NCI-H146 treated with DMSO at 0.1 percent for 48 hours (cell line): ENCODE measurements at regions not wholly inside any gene's neighbourhood (a gene's known extent, or its start where the extent isn't known, plus 50 kb on each side); places are given as distances from the start of the nearest gene placed in this dataset.

Experiments
- DNase-seq: peaks from one replicate; lab custom pipeline; 2025; ENCODE audit not compliant: unreplicated experiment; lab: John Stamatoyannopoulos, UW

DNA sequence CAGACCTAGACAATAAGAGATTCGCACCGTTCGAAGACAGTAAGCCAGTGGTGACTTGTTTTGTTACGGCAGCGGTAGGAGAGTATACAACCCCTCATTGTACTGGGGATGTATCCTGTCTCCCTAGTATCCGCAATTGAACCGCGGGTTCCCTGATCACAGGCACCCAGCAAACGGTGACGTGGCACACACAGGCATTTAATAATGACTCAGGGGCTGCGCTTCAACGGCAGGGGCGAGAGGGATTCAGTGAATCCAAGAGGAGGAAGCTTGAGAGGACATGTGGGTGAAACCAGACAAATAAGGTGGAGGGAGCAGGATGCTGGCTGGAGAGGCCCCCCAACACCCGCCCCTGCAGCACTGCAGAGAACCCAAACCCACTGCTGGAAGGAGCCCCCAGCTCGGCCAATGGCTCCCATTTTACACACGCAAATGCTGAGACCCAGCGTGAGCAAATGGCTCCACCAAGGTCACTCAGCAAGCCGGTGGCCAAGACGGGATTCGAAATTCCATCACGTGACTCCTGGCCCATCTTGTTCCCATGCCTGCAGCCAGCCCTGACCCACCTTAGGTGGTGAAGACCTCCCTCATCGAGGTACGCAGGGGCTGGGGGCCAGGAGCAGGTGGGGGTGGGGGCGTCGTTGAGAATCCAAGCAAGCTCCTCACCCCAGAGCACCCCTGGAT lies 149.9 kb downstream of the SYF2 start:
- no peak for DNase-seq

DNA sequence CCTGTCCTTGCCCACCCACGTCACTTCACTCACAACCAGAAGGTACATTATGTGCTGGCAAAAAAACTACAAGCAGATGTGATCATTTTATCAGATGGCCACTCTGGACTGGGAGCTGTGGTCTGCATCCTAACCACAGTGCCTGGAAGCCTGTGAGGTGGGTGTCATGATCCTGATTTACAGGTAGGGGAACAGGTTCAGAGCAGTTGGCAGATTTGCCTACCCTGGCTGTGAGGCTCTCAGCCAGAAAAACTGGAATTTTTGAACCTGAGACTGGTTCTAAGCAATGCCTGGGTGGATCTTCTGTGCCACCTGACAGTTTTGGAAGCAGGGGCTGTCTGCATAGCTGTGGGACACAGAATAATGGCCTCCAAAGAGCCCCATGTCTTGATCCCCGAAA lies 150.8 kb downstream of the SYF2 start:
- no peak for DNase-seq

DNA sequence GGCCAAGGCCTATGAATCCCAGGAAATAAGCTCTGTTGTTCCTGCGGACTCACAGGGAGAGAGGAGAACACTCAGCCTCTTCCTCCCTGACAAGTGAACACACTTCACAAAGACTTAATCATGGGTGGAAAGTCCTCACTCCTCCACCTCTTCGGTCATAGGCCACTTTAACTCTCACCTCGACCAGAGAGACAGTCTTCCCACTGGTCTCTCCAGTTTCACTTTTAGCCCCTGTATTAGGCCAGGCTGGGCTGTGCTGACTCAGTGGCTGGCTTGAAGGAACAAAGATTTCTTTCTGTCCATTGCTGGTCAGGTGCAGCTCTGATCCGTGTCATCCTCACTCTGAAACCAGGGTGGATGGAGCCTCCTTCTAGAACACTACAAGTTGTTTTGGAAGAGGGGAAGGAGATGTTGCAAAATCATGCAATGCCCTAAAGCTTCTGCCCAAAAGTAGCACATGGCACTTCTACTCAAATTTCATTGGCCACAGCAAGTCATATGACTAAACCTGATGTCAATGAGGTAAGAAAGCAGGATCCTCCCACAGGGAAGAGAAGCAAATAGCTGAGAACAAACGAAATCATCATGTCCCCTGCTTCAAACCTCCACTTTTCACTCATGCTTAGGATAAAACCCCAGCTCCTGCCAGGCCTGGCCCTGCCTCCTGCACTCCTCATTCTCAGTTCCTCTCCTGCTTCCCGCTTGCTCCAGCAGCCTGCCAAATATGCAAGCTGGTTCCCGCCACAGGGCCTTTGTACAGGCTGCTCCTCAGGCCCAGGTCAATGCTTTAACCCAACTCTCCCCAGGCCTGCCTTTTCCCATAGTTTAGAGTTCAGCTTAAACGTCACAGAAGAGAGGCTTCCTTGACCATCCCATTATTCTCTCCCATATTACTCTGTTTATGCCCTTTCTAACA lies 150.5 kb upstream of the RUNX3 start:
- DNase-seq: no peak

DNA sequence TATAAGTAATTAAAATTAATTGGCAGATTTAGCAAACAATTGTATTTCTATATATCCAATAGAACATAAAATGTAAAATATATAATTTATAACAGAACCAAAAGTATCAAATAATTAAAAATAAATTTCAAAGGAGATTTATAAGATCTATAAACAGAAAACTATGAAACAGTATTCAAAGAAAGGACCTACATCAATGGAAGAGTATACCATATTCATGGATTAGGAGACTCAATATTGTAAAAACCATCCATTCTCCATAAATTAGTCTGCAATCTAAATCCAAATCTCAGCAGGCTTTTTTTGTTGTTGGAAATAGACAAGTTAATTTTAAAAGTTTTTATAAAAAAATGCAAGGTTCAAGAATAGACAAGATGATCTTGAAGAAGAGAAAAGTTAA lies 149.0 kb upstream of the RUNX3 start:
- no peak for DNase-seq

DNA sequence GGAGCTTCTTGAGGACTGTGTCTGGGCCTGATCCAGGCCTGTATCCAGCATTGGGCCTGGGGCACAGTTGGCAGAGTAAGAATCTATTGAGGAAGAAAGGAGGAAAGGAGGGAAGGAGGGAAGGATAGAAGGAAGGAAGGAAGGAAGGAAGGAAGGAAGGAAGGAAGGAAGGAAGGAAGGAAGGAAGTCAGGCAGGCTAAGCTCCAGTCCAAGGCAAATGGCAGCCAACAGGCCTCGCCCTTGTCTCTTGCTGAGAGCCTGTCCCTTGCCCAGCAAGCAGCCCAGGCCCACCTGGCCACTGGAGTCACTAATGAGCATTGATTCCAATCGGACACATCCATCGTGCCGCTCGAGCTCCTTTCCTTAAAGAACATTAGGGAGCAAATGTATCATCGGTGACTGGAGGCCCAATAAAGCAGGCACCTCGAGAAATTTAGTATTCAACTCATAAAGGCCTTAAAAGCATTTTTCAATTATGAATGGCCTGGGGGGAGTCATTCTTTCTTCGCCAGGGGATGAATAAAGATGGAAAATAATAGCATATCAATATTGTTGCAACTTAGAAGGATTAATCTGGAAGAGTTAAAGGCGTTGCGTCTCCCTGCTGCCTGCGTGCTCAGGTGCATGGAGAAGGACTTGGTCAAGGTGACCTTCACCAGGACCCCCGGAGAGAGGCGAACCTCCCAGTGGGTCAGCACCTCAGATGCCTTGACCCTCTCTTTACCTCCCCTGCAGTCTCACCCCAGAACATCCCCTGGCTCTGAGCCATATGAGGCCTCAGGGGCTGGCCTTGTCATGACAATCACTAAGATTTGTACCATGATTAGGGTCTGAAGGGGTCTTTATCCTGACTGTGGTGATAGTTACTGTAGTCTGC lies 144.5 kb upstream of the RUNX3 start:
- DNase-seq: no peak

DNA sequence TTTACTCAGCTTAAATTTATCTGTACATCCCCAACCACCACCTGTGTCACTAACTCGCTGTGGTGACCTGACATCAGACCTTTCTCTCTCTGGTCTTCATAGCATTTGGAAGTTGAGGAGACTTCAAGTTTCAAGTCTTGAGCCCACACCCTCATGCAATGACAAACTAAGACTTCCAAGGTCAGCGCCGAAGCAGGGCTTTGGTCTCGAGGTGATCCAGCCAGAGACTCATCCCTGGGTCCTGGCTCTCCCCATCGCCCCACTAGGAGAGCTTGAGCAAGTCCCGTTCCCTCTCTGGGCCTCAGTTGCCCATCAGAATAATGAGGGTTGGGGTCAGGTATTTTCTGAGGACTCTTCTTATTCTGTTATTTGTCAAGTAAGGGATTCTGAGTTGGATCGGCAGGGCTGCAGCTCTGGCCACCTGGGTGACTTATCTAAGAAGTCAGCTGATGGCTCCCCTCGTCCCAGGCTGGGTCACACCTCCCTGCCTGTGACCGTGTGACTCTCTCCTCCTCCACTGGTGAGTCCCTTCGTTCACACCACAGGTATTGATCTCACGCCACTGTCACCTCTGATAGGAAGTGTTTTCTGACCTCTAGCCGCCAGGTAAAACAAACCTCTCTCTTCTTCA lies 143.7 kb upstream of the RUNX3 start:
- DNase-seq: no peak

DNA sequence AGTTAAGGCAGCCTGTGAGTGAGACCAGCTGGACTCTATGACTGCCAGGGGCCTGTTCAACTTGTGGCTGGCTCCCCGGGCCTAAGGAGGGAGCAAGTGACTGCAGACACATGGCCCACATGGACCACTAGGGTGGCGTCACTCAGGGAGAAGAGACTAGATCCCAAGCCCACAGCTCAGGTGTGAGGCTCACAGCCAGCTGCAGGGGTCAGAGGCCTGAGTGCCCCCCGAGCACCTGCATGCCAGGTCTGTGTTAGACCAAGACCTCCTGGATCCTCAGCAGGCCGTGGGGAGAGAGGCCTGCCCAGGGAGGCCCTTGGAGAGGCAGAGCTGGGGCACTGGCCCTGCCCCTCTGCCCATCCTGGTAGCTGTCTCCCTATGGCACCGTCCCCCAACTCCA lies 142.4 kb upstream of the RUNX3 start:
- DNase-seq: no peak

DNA sequence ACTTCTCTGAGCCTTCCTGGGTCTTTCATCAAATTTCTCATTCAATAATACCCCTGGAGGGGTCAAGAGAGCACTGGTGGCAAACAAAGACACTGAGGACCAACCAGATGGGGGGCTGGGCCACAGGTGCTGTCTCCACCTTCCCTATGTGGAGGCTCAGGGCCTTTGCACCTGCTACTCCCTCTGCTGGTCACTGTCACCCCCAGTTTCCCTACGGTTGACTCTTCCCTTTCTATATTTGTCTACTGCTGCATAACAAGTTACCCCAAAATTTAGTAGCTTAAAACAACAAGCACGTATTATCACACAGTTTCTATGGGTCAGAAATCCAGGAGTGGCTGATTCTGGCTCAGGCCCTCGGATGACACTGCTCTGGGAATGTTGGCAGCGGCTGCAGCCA lies 138.8 kb upstream of the RUNX3 start:
- no peak for DNase-seq

DNA sequence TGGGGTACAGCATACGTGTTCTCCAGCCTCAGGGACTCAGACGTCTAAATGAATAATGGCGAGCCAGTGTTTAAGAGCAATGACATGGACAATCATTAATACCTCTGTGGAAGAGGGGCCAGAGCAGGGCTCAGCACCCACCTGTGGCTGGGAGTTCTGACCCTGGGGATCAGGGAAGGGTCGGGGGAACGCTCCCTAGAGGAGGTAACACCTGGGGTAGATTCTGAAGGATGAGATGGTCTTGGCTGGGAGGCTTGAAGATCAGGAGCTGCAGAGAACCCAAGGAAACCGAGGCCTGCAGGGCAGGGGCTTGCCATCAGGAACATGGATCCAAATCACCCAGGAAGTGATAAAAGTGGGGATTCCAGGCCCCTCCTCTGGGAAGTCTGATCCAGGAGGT lies 138.2 kb upstream of the RUNX3 start:
- DNase-seq: no peak

DNA sequence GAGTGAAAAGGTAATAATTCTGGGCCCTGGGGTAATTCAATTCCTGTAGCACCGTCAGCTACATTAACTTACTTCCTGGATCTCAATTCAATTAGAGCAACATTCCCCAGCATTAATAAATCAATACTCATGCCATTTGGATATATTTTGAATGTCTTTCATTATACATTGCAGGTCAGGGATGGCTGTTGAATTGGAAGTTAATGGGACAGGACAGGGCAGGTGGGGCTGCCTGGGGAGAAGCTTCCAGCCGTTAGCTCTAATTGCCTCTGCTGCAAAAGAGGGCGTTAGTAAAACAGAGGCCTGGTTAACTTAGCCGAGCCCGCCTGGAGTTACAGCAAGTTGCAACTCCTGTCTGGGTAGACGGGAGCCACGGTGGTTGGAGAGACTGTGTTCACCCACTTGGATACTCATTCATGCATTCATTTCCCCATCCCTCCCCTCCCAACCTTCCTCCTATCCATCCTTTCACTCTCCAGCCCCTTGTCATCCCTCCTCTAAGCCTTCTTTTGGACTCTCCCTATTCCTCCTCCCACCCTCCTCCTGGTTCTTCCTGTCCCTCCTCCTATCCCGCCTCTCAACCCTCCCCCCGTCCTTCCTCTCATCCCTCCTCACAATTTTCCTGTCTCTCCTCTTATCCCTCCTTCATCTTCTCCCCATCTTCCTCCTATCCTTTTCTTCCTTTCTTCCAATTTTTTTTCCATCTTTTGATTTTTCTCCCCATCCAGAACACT lies 137.6 kb upstream of the RUNX3 start:
- peak; percentile 67 for DNase-seq

DNA sequence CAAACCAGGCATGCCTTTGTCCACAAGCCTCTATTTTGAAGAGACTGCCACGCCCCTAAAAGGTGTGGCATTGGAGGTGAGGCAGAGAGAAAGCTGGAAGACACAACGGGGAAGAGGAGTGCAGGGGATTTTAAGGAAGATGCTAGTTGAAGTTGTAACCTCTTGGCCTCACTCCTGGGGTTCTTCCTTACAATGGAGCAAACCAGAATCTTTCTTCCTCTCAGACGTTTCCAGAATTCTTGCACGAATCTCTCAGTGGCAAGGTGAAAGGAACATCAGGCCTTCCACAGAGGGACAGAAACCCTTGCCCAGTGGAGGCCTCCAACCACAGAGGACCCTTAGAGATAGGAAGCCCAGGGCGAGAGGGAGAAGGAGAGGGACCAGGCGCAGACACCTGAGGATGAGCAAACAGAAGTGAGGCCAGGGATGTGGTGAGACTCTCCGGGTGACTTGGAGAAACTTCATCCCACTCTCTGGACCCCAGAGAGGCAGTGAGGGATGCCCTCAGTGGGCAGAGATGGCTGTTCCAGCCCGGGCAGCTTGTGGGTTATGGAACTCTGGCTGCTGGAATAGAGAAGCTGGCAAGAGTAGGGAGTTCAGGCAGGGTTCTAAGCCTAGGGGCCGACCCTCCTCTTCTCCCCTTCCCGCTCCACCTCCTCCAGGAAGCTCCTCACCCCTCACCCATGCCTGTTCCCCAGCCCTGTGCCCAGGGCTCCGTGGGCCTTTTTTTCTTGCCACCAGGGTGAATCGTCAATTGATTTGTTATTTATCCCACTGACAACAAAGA lies 136.8 kb upstream of the RUNX3 start:
- DNase-seq: no peak

DNA sequence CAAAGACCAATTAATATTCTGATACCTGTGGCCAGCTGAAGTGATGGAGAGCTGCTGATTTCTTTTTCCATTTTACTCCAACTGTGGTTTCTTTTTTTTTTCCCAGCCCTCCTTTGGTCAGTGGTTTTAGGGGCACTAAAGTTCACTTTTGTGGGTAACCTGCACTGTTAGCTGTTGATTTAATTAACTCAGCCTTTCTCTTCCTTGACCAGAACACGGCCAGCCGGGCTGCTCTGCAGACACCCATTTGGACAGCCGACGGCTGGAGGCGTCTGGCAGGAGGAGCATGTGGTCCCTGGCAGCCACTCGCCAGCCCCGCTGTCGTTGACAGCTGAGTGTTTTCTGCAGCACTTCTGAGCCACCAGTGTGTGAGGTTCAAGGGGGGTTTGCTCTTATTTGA lies 136.2 kb upstream of the RUNX3 start:
- DNase-seq: no peak

DNA sequence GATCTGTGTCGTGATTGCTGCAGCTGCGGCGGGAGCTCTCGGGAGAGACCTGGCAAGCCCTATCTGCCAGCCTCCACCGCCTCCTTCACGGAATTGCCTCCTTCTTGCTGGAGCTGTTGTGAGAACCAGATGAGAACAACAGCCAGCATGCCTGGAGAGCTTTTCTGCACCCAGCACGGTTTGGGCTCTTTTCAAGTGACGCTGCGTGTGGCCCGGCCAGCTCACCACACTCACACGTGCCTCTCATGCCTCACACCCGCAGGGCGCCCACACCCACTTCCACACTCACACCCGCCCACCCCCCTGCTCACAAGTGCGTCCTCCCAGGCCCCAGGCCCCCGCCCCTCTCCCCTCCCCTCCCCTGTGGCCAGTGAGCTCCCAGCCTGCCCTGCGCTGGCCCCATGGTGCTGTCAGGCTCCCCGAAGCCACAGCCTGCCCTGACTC lies 135.7 kb upstream of the RUNX3 start:
- DNase-seq: no peak

DNA sequence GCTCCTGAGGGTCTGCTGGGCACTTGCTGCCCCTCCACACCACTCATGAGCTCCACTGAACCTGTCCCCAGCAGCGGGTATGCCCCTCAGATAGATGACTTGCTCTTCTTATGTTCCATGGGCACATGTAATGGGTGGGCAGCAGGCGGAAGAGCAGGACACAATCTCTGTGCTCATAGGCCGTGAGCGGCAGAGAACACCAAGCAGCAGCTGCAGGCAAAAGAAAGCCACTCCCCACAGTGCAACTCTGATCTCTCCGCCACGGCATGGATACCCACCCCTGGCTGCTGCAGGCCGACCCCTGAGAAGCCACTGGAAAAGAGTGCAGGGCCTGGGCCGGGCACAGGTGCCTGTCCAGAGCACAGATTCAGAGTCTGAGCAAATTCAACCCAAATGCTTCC lies 135.2 kb upstream of the RUNX3 start:
- DNase-seq: no peak

DNA sequence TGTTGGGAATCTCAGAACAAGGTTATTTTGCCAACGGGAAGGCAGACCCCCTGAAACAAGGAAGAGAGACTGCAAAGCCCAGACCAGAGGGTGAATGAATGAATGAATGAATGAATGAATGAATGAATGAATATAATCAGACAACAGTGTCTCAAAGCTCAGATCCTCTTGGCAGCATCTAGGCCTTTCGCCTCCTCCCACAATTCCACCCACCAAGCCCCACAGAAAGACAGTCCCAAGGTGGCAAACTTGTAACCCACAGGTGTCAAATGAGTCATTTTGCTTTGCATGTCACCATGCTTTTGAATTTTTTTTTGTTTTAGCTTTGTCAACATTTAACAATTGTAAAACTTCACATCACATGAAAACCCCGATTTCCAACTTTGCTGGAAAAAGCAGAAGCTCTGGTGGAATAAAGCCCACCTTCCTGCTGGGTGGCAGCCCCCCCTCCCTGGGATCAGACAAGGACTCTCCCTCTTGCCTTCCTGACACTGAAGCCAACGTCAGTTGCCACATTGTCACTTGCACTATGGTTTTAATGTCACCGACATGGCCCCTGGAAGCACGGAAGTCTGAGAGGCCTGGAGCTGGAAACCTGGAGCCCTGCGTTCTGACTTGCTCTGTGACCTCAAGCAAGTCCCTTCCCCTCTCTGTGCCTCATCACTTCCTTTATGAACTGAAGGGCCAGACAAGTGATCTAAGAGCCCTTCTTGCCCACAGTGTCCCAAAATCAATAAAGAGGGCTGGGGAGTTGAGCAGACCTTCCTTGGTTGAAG lies 134.6 kb upstream of the RUNX3 start:
- DNase-seq: no peak

DNA sequence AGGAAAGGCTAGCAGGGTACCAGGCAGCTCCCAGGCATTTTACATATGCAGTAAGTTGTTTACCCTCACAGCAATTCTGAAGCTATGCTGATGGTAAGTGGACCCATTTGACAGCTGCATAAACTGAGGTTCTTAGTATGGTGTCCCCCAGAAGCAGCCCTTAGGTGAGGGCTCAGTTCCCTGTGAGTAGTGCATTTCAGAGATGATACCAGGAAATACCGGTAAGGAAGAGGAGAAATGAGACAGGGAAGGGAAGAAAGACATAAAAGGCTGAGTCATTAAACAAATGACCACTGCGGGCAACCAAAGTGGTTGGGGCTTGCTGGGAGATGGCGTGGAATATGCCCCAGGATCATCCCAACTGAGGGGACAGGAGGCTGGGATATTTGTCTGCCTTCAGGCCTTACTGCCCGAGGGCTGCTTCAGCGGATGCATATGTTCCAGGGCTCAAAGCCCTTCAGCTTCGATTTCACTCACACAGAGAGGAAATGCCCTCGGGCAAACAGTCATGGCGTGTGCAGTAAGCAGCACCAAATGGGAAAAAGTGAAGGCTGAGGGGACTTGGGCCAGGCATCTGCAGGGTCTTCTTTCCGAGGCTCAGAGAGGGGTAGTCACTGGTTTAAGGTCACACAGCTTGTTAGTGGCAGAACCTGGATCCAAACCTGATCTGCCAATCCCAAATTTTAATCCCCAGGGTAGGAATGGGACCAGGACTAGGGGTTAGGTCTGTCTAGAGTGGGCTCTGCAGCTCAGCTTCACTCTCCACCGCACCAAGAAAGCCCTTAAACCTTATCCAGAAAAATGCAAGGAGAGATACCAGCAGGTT lies 133.7 kb upstream of the RUNX3 start:
- peak; percentile 71 for DNase-seq

DNA sequence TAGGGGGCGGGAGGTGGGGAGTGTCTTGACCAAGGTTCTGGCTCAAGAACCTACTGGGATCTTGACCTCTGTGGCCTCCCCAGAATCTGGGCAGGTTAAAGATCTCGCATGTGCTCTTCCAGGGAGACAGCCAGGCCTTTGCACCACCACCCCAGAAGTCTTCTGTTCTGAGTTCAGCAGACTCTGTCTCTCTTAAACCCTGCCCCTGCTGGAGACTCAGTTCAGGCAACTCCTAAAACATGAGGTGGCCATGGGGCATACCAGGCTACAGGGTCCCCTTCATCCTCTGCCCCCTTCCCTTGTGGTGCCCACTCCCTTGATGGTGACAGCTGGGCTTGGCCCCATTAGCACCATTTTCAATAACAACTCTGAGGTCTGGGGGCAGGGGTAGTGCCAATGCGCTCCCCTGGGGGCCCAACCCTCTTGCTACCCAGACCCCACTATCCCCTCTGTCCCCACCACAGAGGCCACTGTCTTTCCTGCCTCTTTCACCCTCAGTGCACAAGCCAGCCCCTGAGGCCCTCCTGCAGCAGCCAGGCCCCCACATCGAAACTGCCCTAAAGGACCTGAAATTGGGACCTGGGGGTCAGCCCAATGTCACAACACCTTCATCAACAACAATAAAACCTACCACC lies 132.7 kb upstream of the RUNX3 start:
- no peak for DNase-seq
